CD8-positive, alpha-beta memory T cell (primary cell): ENCODE measurements at regions not wholly inside any gene's neighbourhood (a gene's known extent, or its start where the extent isn't known, plus 50 kb on each side); places are given as distances from the start of the nearest gene placed in this dataset.

Experiments
- CTCF ChIA-PET: fragments of 350-600 bp; sonication (Branson Sonifier 250); formaldehyde crosslinking; loops from one replicate; lab custom pipeline; 2021; ENCODE audit warnings: antibody characterized with exemption; lab: Charles Lee
- POLR2A ChIA-PET: fragments of 350-600 bp; sonication (Branson Sonifier 250); formaldehyde crosslinking; loops from one replicate; lab custom pipeline; 2021; ENCODE audit warnings: antibody characterized with exemption; lab: Charles Lee
- DNase-seq, 5 donors: peaks; one replicate each; pipeline versions ENCODE4 v3.0.0 to v3.0.0-alpha.2; 2020 to 2022; ENCODE audit warnings: mixed read lengths in 1 of 5
- H3K27ac ChIP-seq: one replicate; pipeline ENCODE4 v1.7.0; 2013; ENCODE audit warnings: low read depth, mild to moderate bottlenecking, low read length, moderate library complexity
- H3K27me3 ChIP-seq: 2 replicates; pipeline ENCODE4 v1.7.0; 2013; ENCODE audit warnings: low read length, mild to moderate bottlenecking; ENCODE audit not compliant: insufficient read depth, poor library complexity, severe bottlenecking
- H3K36me3 ChIP-seq: 2 replicates; pipeline ENCODE4 v1.7.0; 2013; ENCODE audit warnings: mild to moderate bottlenecking, low read length, moderate library complexity; ENCODE audit not compliant: insufficient read depth
- H3K4me1 ChIP-seq: 2 replicates; pipeline ENCODE4 v1.7.0; 2013; ENCODE audit warnings: mild to moderate bottlenecking, low read length, moderate library complexity; ENCODE audit not compliant: insufficient read depth
- H3K4me3 ChIP-seq: 2 replicates; pipeline ENCODE4 v1.7.0; 2013; ENCODE audit warnings: mild to moderate bottlenecking, low read length
- H3K9me3 ChIP-seq: 2 replicates; pipeline ENCODE4 v1.7.0; 2013; ENCODE audit warnings: mild to moderate bottlenecking, low read length
- H3K27ac Mint-ChIP-seq, 8 donors: one replicate each; pipeline ENCODE4 v1.8.0; 2020 to 2021; ENCODE audit warnings: mixed read lengths in 8 of 8, mild to moderate bottlenecking in 6 of 8, inconsistent platforms in 3 of 8, moderate library complexity in 3 of 8
- H3K27me3 Mint-ChIP-seq, 2 donors: one replicate each; pipeline ENCODE4 v1.8.0; 2020 to 2021; ENCODE audit warnings: mixed read lengths in 2 of 2, mild to moderate bottlenecking in 1 of 2, moderate library complexity in 1 of 2
- H3K36me3 Mint-ChIP-seq, 3 donors: one replicate each; pipeline ENCODE4 v1.8.0; 2020 to 2021; ENCODE audit warnings: mixed read lengths in 3 of 3, inconsistent platforms in 1 of 3, mild to moderate bottlenecking in 1 of 3
- H3K4me1 Mint-ChIP-seq, 3 donors: one replicate each; pipeline ENCODE4 v1.8.0; 2020 to 2021; ENCODE audit warnings: mixed read lengths in 3 of 3, inconsistent platforms in 1 of 3, mild to moderate bottlenecking in 1 of 3
- H3K4me3 Mint-ChIP-seq, 7 donors: one replicate each; pipeline ENCODE4 v1.8.0; 2020 to 2021; ENCODE audit warnings: mixed read lengths in 7 of 7, mild to moderate bottlenecking in 6 of 7, moderate library complexity in 4 of 7, inconsistent platforms in 2 of 7
- H3K9me3 Mint-ChIP-seq, 5 donors: one replicate each; pipeline ENCODE4 v1.8.0; 2020 to 2022; ENCODE audit warnings: mixed read lengths in 5 of 5, mild to moderate bottlenecking in 3 of 5, moderate library complexity in 2 of 5, inconsistent platforms in 1 of 5

DNA sequence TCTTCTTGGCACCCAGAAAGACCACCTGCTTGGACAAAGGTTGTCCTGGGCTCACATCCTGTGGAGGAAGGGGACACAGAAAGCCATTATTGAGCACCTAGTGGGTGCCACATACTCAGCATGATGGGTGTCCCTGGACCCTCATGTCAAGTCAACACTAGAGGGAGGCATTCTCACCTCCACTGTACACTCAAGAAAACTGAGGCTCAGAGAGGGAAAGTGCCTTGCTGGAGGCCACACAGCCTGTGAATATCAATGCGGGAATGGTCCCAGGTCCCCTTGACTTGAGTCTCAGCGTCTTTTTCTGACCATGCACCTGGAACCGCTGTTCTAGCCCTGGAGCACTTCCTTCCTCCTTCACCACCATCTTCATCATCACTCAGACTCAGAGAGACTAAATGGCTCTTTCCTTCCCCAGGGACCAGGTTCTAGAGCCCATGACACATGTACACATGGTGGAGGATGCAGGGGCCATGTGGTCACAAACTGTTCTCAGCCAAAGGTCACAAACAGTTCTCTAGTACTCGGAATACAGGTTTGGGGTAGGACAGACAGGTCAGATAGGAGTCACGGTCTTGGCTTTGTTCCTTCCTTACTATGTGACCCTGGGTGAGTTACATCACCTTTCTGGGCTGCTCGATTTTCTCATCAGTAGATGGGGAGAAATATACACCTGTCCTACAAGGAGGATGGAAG is 89.2 kb upstream of the WNT4 start:
- Mint-ChIP-seq H3K4me3 (no peak overlapping the region), H3K27me3 (peaks cover 6 to 31% of the 10 kb centered on the region in 2 donors), H3K4me1 (no peaks in the 10 kb centered on the region), H3K36me3 (no peaks in the 10 kb centered on the region), H3K27ac (no peak overlapping the region), H3K9me3 (peaks cover 0 to 2% (median 0%) of the 10 kb centered on the region in 5 donors)
- POLR2A ChIA-PET, result no interaction called here
- Histone ChIP-seq H3K4me1 (no peaks in the 10 kb centered on the region), H3K4me3 (no peak overlapping the region), H3K9me3 (no peaks in the 10 kb centered on the region), H3K36me3 (no peaks in the 10 kb centered on the region), H3K27ac (no peak overlapping the region), H3K27me3 (no peaks in the 10 kb centered on the region)
- DNase-seq, result no peak
- CTCF ChIA-PET, result no interaction called here

- no peaks in the 10 kb centered on the region for H3K27me3 ChIP-seq
- H3K4me1 ChIP-seq, result no peaks in the 10 kb centered on the region
- H3K36me3 ChIP-seq, result no peaks in the 10 kb centered on the region
- Mint-ChIP-seq H3K4me3 (no peak overlapping the region), H3K9me3 (peaks cover 0 to 1% (median 0%) of the 10 kb centered on the region in 5 donors), H3K27ac (no peak overlapping the region), H3K4me1 (no peaks in the 10 kb centered on the region), H3K27me3 (peaks cover 6 to 35% of the 10 kb centered on the region in 2 donors), H3K36me3 (no peaks in the 10 kb centered on the region)
- no peak overlapping the region for H3K27ac ChIP-seq
- no peak overlapping the region for H3K4me3 ChIP-seq
- no peak for DNase-seq
- no peaks in the 10 kb centered on the region for H3K9me3 ChIP-seq
- ChIA-PET POLR2A (no interaction called here), CTCF (no interaction called here)
Measured at GRCh38 chr1:22233222-22233621, 90.3 kb upstream of the WNT4 start.

- H3K36me3 ChIP-seq, result no peaks in the 10 kb centered on the region
- H3K4me3 ChIP-seq, result no peak overlapping the region
- H3K4me1 ChIP-seq, result no peaks in the 10 kb centered on the region
- no peak for DNase-seq
- Mint-ChIP-seq H3K27me3 (peaks cover 9 to 39% of the 10 kb centered on the region in 2 donors), H3K4me3 (no peak overlapping the region), H3K4me1 (no peaks in the 10 kb centered on the region), H3K36me3 (no peaks in the 10 kb centered on the region), H3K9me3 (no peaks in the 10 kb centered on the region), H3K27ac (no peak overlapping the region)
- no peak overlapping the region for H3K27ac ChIP-seq
- no peaks in the 10 kb centered on the region for H3K9me3 ChIP-seq
- H3K27me3 ChIP-seq, result no peaks in the 10 kb centered on the region
- ChIA-PET CTCF (no interaction called here), POLR2A (no interaction called here)
Measured at GRCh38 chr1:22234476-22235030, 91.7 kb upstream of the WNT4 start.

- Mint-ChIP-seq H3K4me3 (no peak overlapping the region), H3K27me3 (peaks cover 6 to 33% of the 10 kb centered on the region in 2 donors), H3K27ac (no peak overlapping the region), H3K9me3 (no peaks in the 10 kb centered on the region), H3K4me1 (no peaks in the 10 kb centered on the region), H3K36me3 (no peaks in the 10 kb centered on the region)
- no peak overlapping the region for H3K4me3 ChIP-seq
- no peaks in the 10 kb centered on the region for H3K27me3 ChIP-seq
- no peak overlapping the region for H3K27ac ChIP-seq
- CTCF ChIA-PET, result no interaction called here
- H3K9me3 ChIP-seq, result no peaks in the 10 kb centered on the region
- POLR2A ChIA-PET, result no interaction called here
- no peak for DNase-seq
- H3K36me3 ChIP-seq, result no peaks in the 10 kb centered on the region
- H3K4me1 ChIP-seq, result no peaks in the 10 kb centered on the region
Measured at GRCh38 chr1:22236166-22236565, 93.3 kb upstream of the WNT4 start.

GRCh38 chr1:22236900-22237299 is 94.0 kb upstream of the WNT4 start:
- H3K4me1 Mint-ChIP-seq, result no peaks in the 10 kb centered on the region
- POLR2A ChIA-PET, result no interaction called here
- H3K4me1 ChIP-seq, result no peaks in the 10 kb centered on the region
- CTCF ChIA-PET, result no interaction called here
- no peak overlapping the region for H3K4me3 Mint-ChIP-seq
- peak overlapping the region in 1 of 8 donors; percentile 23 for H3K27ac Mint-ChIP-seq
- H3K36me3 Mint-ChIP-seq, result no peaks in the 10 kb centered on the region
- H3K9me3 ChIP-seq, result no peaks in the 10 kb centered on the region
- DNase-seq, result no peak
- no peaks in the 10 kb centered on the region for H3K27me3 ChIP-seq
- no peak overlapping the region for H3K4me3 ChIP-seq
- peaks cover 6 to 34% of the 10 kb centered on the region in 2 donors for H3K27me3 Mint-ChIP-seq
- no peak overlapping the region for H3K27ac ChIP-seq
- no peaks in the 10 kb centered on the region for H3K36me3 ChIP-seq
- H3K9me3 Mint-ChIP-seq, result no peaks in the 10 kb centered on the region

GRCh38 chr1:22237433-22238093 is 94.7 kb upstream of the WNT4 start:
- no peaks in the 10 kb centered on the region for H3K4me1 Mint-ChIP-seq
- Histone ChIP-seq H3K4me1 (no peaks in the 10 kb centered on the region), H3K27me3 (no peaks in the 10 kb centered on the region), H3K36me3 (no peaks in the 10 kb centered on the region), H3K27ac (no peak overlapping the region), H3K4me3 (no peak overlapping the region), H3K9me3 (no peaks in the 10 kb centered on the region)
- no peak for DNase-seq
- H3K27ac Mint-ChIP-seq, result no peak overlapping the region
- ChIA-PET CTCF (no interaction called here), POLR2A (no interaction called here)
- H3K4me3 Mint-ChIP-seq, result no peak overlapping the region
- no peaks in the 10 kb centered on the region for H3K9me3 Mint-ChIP-seq
- peaks cover 7 to 33% of the 10 kb centered on the region in 2 donors for H3K27me3 Mint-ChIP-seq
- no peaks in the 10 kb centered on the region for H3K36me3 Mint-ChIP-seq

GRCh38 chr1:22238356-22239224 is 95.7 kb upstream of the WNT4 start:
- DNase-seq, result no peak
- H3K4me1 ChIP-seq, result no peaks in the 10 kb centered on the region
- H3K27ac ChIP-seq, result no peak overlapping the region
- H3K9me3 Mint-ChIP-seq, result no peaks in the 10 kb centered on the region
- peaks cover 8 to 41% of the 10 kb centered on the region in 2 donors for H3K27me3 Mint-ChIP-seq
- ChIA-PET CTCF (no interaction called here), POLR2A (no interaction called here)
- H3K9me3 ChIP-seq, result no peaks in the 10 kb centered on the region
- no peaks in the 10 kb centered on the region for H3K27me3 ChIP-seq
- H3K27ac Mint-ChIP-seq, result no peak overlapping the region
- no peak overlapping the region for H3K4me3 ChIP-seq
- H3K4me3 Mint-ChIP-seq, result no peak overlapping the region
- H3K36me3 Mint-ChIP-seq, result no peaks in the 10 kb centered on the region
- H3K36me3 ChIP-seq, result no peaks in the 10 kb centered on the region
- no peaks in the 10 kb centered on the region for H3K4me1 Mint-ChIP-seq

DNA sequence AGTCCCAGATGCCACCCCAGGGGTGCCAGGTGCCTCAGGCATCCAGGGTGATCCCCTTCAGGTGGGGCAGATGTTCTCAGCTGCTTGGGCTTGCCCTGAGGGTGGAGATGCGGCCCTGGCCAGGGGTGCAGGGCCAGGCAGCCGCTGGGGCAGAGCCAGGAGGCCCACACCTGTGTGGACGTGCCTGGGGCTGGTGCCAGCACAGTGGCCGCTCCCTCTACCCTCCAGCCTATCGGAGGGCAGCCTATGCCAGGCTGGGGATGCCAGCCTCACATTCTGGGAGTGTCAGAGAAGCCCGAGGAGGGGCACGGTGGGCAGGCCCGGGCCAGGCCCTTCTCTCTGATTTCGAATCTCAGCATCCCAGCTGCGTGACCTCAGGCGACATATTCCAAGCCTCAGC is 96.5 kb upstream of the WNT4 start:
- H3K4me3 ChIP-seq, result no peak overlapping the region
- no peak overlapping the region for H3K27ac ChIP-seq
- H3K27me3 Mint-ChIP-seq, result peaks cover 8 to 44% of the 10 kb centered on the region in 2 donors
- no peaks in the 10 kb centered on the region for H3K9me3 Mint-ChIP-seq
- ChIA-PET POLR2A (no interaction called here), CTCF (no interaction called here)
- H3K4me1 ChIP-seq, result no peaks in the 10 kb centered on the region
- H3K9me3 ChIP-seq, result no peaks in the 10 kb centered on the region
- no peak for DNase-seq
- H3K4me1 Mint-ChIP-seq, result no peaks in the 10 kb centered on the region
- H3K27ac Mint-ChIP-seq, result no peak overlapping the region
- no peak overlapping the region for H3K4me3 Mint-ChIP-seq
- no peaks in the 10 kb centered on the region for H3K27me3 ChIP-seq
- H3K36me3 ChIP-seq, result no peaks in the 10 kb centered on the region
- no peaks in the 10 kb centered on the region for H3K36me3 Mint-ChIP-seq
